Posterior cingulate gyrus (tissue), 11 donors: ENCODE measurements at regions not wholly inside any gene's neighbourhood (a gene's known extent, or its start where the extent isn't known, plus 50 kb on each side); places are given as distances from the start of the nearest gene placed in this dataset.
"Not testable (repeated sequence)": the region's sequence is repeated elsewhere in the genome, so short reads cannot be mapped to it uniquely, and the experiment has no call there.

Experiments used
- DNase-seq, 10 donors: peaks; one replicate each; pipeline versions ENCODE4 v3.0.0 to v3.0.0-alpha.2; 2020 to 2021; ENCODE audit warnings: mixed read lengths in 3 of 10
- intact Hi-C: fragments of 100-400 bp; cut with DNase I; formaldehyde crosslinking; loops from one replicate; pipeline ENCODE4 v1.15.1; 2023

DNA sequence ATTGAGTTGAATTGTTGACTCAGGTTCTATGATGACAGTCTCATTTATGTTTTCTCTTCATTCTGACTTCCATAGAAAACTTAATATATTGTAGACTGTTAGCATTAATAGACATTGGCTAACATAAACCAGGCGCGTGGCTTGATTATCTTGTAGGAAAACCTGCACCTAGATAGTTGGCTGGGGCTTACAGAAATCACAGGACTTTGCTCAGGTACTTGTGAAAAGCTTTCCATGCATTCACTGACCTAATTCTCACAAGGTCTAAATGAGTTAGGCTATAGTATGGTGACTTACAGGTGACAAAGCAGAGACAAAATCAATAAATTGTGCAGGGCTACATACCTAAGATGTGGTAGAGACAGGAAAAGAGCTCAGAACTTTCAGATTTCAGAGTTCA, 212.8 kb downstream of the GPAT3 start:
- intact Hi-C loops, result no loop called here
- no peak for DNase-seq

DNA sequence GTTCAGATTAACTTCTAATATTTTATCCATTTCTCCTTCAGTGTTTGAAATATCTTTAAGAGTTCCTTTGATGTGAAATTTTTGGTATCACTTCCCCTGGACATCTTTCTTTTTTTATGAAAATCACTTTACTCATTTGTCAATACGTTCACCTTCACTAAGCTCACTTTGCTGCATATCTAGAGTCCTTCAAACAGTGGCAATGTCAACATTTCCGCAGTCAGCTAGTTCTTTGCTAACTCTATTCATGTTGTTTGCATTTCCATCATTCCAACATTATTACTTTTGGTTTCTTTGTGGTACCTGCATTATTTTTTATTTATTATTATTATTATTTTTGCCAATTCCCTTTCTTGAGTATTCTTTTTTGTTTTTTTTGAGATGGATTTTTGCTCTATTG, 203.0 kb downstream of the GPAT3 start:
- DNase-seq, result no peak
- intact Hi-C loops, result no loop called here

DNA sequence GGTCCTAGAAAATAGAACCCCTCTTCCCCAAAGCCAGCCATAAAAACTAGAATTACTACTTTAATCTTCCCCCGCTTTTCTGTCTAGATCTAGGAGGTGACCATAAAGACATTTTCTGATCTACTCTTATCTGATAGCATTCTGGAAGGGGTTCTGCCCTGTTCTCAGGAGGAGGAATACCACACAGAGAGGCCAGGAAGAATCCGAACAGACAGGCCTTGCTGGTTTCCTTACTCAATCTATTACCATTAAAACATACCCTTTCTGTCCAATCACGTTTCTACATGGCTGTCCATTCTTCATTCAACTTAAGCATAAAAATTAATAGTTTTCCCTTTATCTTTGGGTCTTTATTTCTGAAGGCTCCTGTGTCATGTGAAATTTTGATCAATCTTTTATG, 198.7 kb downstream of the GPAT3 start:
- intact Hi-C loops, result no loop called here
- DNase-seq, result no peak

DNA sequence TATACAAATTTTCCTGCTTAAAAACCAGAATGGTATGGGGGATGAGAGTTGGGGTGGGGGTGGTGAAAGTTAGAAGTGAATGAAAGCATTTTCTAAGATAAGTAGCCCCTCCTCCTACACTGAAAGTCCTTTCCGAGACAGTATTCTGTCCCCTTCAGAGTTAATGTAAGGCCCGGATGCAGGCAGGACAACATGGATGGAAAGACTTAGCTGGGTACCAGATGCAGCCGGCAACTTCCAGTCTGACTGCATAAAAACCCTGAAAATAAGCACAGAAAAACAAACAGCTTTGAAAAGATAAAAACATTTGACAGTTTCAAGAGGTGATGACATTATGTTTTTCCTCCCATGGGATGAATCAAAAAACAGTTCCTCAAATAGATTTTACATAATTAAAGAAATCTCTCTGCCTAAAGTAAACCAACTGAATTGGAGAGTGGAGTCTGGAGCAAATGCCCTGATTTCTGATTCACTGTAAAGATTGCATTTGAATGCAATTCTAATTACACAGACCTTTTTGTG, 196.3 kb downstream of the GPAT3 start:
- DNase-seq, result no peak
- intact Hi-C loops, result no loop called here

DNA sequence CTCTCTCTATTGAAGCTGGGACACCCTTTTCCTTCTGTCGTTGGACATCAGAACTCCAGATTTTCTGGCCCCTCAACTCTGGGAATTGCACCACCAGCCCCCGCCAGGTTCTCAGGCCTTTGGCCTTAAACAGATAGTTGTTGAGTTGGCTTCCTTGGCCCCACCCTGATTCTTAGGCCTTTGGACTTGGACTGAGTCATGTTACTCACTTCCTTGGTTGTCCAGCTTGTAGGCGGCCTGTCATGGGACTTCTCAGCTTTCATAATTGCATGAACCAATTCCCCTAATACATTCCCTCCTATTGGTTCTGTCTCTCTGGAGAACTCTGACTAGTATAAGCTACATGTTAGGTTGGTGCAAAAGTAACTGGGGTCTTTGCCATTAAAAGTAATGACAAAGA, 195.7 kb downstream of the GPAT3 start:
- peak in 1 of 10 donors; percentile 37 for DNase-seq
- intact Hi-C loops, result no loop called here

DNA sequence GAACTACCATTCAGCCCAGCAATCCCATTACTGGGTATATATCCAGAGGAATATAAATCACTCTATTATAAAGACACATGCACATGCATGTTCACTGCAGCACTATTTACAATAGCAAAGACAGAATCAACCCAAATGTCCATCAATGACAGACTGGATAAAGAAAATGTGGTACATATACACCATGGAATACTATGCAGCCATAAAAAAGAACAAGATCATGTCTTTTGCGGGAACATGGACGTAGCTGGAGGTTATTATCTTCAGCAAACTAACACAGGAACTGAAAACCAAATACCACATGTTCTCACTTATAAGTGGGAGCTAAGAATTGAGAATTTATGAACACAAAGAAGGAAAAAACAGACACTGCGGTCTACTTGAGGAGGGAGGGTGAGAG, 195.1 kb downstream of the GPAT3 start:
- intact Hi-C loops, result not testable (repeated sequence)

DNA sequence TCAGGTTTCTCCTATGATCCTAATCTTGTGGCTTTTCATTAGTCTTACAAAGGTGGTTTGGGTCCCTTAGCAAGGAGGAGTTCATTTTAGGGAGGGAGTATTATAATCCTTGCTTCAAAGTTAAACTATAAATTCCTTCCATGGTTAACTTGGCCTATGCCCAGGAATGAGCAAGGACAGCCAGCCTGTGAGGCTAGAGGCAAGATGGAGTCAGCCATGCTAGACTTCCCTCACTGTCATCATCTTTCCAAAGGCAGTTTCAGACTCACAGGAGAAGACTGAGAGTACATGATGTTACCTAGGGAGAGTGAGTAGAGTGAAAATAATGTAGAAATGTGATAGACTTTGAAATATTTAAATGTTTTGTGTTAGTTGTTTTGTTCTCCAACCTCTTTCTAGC, 192.3 kb downstream of the GPAT3 start:
- intact Hi-C loops, result no loop called here

More for the DNA sequence above, 195.1 kb downstream of the GPAT3 start:
- DNase-seq, result not testable (repeated sequence)

DNA sequence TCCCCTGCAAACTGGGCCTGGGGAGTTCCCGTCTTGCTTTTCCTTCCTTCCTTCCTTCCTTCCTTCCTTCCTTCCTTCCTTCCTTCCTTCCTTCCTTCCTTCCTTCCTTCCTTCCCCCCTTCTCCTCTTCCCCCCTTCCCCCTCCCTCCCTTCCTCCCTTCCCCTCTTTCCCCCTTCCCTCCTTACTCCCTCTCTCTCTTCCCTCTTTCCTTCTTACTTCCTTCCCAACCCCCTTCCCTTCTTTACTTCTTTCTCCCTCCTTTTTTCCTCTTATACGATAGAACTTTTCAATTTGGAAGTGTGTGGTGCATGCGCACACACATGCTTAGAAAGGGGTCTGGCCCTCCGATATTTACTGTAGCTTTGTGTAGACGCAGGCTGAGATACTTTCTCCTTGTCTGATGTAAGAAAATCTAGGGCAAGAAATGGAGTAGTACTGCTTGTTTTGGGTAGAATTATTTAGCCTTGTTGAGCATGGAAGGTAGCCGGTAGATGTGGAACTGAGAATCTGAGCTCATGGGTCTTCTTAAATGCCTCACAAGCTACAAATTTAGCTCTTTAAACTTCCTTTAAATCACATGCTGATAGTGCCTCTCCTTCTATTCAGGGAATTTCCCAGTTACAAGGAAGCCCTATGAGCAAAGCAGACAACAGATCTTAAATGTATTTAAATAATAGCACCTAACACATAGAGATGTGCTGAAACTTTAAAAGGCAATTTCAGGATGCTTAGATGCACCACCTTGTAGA, 189.6 kb downstream of the GPAT3 start:
- DNase-seq, result no peak
- intact Hi-C loops, result no loop called here

More for the DNA sequence above, 192.3 kb downstream of the GPAT3 start:
- no peak for DNase-seq

DNA sequence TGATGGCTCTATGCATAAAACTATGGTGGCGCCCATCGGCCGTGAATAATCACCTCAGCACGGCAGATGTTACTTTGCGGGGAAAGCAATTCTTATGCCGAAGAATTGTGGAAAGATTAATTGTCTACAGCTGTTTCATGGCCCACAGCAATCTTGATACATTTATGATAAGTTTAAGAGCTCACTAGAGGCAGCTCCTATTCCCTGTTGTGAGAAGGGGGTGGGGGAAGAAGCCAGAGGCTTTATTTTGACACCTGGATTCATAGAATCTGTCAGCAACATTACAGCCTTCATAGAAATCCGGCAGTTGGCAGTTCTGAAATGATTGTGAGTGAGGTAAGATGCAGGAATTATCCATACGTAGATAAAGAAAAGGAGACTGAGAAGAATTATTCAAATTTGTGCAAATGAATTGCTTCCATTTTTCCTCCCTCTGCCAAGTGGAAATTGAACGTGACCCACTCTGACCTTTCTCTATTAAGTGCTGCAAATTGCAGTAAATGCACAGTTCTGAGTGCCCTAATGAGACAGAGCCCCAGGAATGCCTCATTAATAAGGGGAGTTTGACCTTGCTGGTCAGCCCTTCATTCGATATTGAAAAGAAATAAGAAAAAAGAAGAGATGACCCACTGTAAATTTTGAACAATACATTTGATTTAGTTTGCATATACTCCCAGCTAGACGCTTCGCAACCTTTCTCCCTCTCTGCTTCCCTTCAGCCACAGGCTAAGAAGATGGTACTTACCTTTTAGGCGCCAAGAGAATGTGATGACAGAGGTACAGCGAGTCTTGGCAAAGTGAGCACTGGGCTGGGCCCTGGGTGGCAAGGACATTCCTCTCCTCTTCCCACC, 188.8 kb downstream of the GPAT3 start:
- no peak for DNase-seq

DNA sequence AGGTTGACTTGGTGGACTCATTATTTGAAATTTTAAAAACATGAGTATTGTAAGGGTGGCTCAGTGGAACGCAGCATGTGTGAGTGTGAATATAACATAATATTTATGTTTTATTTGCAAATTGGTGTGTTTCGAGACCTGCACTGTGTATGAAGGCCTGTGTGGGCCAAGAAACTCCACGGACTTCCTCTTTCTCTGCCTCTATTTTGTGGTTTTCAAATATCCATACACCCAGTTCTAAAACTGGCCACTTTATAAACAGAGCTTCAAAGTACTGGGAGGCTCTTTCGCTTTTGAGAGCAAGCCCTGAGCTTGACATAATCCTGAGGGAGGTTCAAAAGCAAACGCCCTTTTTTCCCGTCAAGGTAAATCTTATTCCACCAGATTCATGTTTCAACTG, 187.7 kb downstream of the GPAT3 start:
- intact Hi-C loops, result no loop called here
- DNase-seq, result no peak

More for the DNA sequence above, 188.8 kb downstream of the GPAT3 start:
- intact Hi-C loops, result no loop called here

DNA sequence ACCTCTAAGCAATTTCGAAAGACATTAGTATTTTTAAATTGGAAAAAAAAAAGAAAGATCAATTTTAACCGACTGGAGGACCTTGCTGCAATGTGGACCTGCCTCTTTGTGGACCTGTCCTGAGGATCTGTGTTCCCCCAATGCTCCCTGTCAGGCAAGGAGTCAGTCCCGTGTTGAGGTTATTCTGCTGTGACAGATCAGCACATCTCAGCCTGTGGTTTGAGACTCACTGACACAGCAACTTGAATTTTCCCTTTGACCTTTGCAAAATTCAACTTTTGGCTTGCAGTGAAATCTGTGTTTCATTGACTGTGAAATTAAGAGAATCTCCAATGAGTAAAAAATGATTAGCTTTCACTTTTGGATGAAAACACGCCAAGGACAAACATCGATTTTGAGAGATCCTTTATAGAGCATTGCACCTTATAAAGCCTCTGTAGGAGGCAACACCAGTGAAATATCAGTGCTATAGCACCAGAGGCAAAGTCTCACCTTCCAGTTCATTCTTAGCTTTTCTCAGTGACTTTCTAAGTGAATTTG, 186.9 kb downstream of the GPAT3 start:
- no peak for DNase-seq
- intact Hi-C loops, result no loop called here

DNA sequence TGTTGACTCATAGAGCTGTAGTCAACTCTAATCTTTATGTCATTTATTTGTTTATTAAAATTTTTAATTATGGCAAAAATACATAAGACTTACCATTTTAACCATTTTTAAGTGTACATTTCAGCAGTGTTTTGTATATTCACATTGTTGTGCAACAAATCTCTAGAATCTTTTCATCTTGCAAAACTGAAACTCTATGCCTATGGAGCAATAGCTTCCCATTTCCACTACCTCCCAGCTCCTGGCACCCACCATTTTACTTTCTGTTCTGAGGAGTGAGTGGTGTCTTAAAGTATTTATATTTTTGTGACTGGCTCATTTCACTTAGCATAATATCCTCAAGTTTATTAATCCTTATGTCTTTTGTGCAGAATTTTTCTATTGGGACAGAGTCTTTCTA, 181.0 kb downstream of the GPAT3 start:
- no peak for DNase-seq
- intact Hi-C loops, result no loop called here

DNA sequence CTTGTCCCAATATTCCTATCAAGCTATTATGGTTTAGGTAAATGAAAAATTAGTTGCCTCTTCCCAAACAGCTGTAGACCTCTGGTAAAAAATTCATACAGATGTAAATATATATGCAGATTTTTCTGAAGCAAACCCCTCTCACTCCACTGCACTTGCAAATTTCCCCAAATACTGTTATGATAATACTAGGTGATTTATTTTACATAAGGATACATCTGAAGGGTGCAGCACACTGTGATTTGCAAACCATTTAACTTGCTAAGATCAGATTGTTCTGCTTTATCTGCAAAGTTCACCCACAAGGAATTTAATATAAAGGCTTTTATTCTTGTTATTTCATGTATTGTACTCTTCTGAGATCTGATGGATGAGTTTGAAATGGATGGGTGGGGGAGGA, 177.0 kb downstream of the GPAT3 start:
- intact Hi-C loops, result no loop called here
- DNase-seq, result no peak

DNA sequence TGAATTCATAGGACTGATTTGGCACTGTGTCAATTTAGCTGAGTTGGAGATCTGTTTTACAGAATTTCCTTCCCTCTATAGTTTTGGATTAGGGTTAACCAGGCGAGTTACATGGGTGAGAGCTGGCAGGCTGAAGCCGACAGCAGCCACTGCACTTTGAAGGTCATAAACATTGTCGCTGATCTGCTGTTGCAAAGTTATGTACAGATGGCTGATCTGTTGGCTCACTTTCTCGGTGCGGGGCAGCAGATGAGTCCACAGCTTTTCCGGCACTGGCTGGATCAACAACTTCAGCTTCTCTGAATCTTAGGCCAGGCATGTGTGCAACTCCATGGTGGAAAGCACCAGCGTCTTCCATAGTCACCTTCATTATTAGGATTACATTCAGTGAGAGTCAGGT, 173.7 kb downstream of the GPAT3 start:
- intact Hi-C loops, result no loop called here
- peak in 1 of 10 donors; percentile 65 for DNase-seq

DNA sequence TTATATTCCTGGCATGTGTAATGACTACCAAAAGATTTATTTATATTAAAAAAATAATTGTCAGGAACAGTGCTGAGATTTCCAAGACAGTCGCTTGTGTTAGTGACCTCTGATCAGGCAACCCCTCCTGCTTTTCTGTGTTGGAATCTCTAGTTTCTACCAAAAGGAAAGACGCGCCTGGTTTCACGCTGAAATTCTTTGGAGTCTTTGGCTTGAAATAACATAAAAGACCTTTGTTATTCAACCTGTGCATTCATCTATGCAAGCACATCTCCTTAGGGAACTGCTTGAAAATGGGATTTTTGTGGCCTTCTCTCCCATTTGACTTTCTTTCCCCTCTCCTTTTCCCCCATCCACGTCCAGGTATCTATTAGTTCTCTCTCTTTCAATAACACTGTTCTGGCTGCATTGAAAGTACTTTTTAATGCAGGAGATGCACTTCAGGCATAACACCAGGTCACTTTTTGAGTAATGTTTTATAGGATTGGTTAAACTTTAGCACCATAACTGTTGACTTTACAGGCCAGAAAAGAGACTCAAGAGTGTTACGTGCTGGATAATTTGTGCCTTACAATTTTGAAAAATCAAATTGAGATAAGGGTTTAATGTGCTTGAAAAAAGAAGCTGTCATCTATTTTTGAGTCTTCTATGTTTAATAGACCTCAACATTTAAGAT, 172.7 kb downstream of the GPAT3 start:
- no peak for DNase-seq
- intact Hi-C loops, result no loop called here

DNA sequence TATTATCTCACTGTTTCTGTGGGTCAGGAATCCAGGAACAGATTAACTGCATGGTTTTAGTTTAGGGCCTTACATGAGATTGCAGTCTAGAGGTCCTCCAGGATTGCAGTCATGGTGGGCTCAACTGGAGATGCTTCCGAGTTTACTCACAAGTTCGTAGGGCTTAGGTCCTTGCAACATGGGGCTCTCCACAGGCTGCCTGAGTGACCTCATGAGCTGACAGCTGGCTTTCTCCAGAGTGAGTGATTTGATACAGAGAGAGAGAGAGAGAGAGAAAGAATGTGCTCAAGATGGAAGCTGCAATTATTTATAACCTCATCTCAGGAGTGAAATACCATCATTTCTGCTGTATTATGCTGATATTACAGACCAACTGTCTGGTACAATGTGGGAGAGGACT, 168.9 kb downstream of the GPAT3 start:
- intact Hi-C loops, result no loop called here
- DNase-seq, result no peak

DNA sequence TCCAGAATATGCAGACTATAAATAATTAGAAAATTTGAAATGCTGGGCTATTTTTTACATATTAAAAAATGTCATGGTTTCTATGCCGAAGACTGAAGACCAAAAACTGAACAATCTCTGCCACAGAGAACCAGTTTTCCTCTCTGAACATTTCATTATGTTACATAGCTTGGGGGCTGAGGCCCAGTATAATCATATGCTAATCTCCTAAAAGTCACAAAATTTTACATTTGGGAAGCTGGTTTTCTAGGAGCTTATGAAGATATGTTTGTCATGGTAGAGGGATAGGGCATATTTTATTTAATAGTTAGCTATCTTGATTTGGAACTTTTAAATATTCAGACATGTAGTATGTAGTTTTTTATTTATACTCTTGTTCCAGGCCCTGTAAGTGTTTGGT, 167.8 kb downstream of the GPAT3 start:
- intact Hi-C loops, result no loop called here
- no peak for DNase-seq

DNA sequence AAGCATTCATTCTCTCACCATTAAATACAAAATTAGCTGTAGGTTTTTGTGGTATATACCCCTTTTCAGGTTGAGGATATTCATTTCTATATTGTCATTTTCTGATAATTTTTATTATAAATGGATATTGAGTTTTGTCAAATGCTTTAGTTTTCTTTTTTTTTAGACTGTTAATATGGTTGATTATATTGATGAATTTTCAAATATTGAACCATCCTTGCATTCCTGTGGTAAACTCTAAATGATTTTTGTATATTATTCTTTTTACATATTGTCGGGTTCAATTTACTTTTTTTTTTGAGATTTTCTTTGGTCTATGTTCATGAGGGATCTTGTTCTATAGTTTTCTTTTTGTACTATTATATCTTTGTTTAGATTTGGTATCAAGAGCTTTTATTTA, 165.1 kb downstream of the GPAT3 start:
- intact Hi-C loops, result no loop called here

DNA sequence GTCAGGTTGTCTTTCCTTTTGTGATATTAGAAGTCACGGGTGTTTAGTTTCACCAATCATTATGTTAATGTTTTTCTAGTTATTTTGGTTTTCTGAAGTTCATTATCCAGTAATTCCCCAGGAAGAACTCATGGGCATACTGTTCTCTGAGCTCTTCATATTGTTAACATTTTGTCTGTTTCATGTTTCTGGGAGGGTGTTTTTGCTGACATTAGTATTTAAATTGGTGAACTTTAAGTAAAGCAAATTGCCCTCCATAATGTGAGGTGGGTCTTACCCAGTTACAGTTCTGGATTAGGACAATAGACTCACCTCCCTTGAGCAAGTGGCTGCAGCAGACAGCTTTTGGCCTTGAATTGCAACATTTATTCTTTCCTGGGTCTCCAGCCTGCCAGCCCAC, 163.4 kb downstream of the GPAT3 start:
- DNase-seq, result no peak
- intact Hi-C loops, result no loop called here

More for the DNA sequence above, 165.1 kb downstream of the GPAT3 start:
- DNase-seq, result no peak

DNA sequence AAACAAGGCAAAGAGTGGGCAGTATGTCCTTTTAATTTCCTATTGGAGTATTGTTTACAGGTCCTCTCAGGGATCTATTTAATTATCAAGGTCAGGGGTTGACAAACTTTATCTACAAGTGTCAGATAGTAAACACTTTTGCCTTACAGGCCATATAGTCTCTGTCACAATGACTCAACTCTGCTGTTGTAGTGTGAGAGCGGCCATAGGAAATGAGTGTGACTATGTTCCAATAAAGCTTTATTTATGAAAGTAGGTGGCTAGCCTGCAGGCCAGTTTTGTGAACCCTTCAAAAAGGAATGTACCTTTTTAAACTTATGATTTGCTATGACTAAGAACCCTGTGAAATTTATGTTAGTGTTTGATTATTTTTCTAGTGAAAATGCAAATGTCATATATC, 156.1 kb downstream of the GPAT3 start:
- no peak for DNase-seq
- intact Hi-C loops, result no loop called here

DNA sequence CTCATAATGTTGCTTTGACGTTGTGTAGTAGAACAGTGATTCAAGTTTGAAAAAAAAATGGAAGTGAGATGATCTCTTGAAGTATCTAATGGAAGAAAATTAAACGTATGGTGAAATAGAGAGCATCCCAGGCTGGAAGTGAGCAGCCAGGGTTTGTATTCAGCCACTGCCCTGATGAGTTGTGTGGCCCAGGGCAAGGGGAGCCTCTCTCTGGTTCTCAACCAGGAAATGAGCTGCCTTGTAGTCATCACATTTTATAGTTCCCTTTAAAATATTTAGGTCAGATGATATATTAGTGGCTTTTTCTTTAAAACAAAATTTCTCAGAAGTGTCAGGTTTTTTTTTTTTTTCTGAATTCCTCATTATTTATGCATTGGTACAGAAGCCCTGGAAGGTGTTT, 150.3 kb downstream of the GPAT3 start:
- intact Hi-C loops, result no loop called here
- no peak for DNase-seq
